ENCODE measurements at regions not wholly inside any gene's neighbourhood (a gene's known extent, or its start where the extent isn't known, plus 50 kb on each side); places are given as distances from the start of the nearest gene placed in this dataset.

- H3K27me3 ChIP-seq = peaks cover 60 to 95% (median 85%) of the 10 kb centered on the region in 11 experiments
- peaks cover 0 to 34% (median 15%) of the 10 kb centered on the region in 11 experiments; a peak in 11 of 22 replicates for H4K20me1 ChIP-seq
- H3K27ac ChIP-seq = no peak overlapping the region
Measured at GRCh38 chr22:48925450-48925849, 902.2 kb downstream of the BRD1 start.

DNA sequence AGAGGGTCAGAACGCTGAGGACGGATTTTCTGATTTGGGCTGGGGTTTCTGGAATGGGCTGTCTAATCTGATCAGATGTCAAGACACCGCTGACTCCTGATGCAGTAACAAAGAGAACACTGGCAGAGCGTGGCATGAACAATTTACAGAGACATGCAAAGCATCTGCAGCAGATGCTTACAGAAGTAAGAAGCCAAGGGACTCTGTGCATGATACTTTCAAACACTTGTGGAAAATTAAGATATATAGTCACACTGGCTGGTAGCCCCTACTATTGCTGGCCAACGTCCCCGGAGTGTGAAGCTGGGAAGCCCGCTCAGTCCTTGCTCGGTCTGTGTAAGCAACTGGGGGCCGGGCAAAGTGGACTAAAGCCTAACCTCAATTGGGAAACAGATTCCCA, 903.7 kb downstream of the BRD1 start:
- Histone ChIP-seq H3K9ac (no peak overlapping the region), H3K9me3 (replicated peaks in 1 of 11) (peaks cover 0 to 11% (median 0%) of the 10 kb centered on the region in 11 experiments; a peak in 7 of 22 replicates), H3K27me3 (peaks cover 69 to 95% (median 85%) of the 10 kb centered on the region in 11 experiments), H3K36me3 (no peaks in the 10 kb centered on the region), H4K20me1 (peaks cover 0 to 43% (median 10%) of the 10 kb centered on the region in 11 experiments; a peak in 12 of 22 replicates), H3K4me1 (peaks cover 0 to 4% (median 0%) of the 10 kb centered on the region in 10 experiments; a peak in 1 of 20 replicates), H3K4me3 (no peak overlapping the region), H3K27ac (no peak overlapping the region), H3K4me2 (no peak overlapping the region)
- TF ChIP-seq Cebpa-rat (IDR thresholded peaks at IDR 0.05) = no peak

More at GRCh38 chr22:48925450-48925849, 902.2 kb downstream of the BRD1 start:
- Histone ChIP-seq H3K4me2 (no peak overlapping the region), H3K4me3 (no peak overlapping the region), H3K9me3 (replicated peaks in 1 of 11) (peaks cover 0 to 11% (median 0%) of the 10 kb centered on the region in 11 experiments; a peak in 7 of 22 replicates), H3K4me1 (peaks cover 0 to 4% (median 0%) of the 10 kb centered on the region in 10 experiments; a peak in 1 of 20 replicates), H3K36me3 (no peaks in the 10 kb centered on the region), H3K9ac (no peak overlapping the region)
- TF ChIP-seq Cebpa-rat (IDR thresholded peaks at IDR 0.05) = no peak

GRCh38 chr22:48923165-48923865, 904.4 kb downstream of the BRD1 start:
- Histone ChIP-seq H3K4me1 (peaks cover 0 to 4% (median 0%) of the 10 kb centered on the region in 10 experiments; a peak in 1 of 20 replicates), H4K20me1 (peaks cover 0 to 43% (median 10%) of the 10 kb centered on the region in 11 experiments; a peak in 12 of 22 replicates), H3K9ac (no peak overlapping the region), H3K9me3 (replicated peaks in 1 of 11) (peaks cover 0 to 15% (median 0%) of the 10 kb centered on the region in 11 experiments; a peak in 7 of 22 replicates), H3K4me3 (no peak overlapping the region), H3K27ac (no peak overlapping the region), H3K4me2 (no peak overlapping the region), H3K27me3 (peaks cover 76 to 95% (median 87%) of the 10 kb centered on the region in 11 experiments), H3K36me3 (no peaks in the 10 kb centered on the region)
- no peak for TF ChIP-seq Cebpa-rat (IDR thresholded peaks at IDR 0.05)

GRCh38 chr22:48921411-48921903, 906.2 kb downstream of the BRD1 start:
- H3K9me3 ChIP-seq (replicated peaks in 1 of 11) = peaks cover 9 to 34% (median 15%) of the 10 kb centered on the region in 11 experiments
- H3K27ac ChIP-seq = no peak overlapping the region
- peaks cover 86 to 96% (median 89%) of the 10 kb centered on the region in 11 experiments for H3K27me3 ChIP-seq
- H3K4me1 ChIP-seq = peaks cover 0 to 4% (median 0%) of the 10 kb centered on the region in 10 experiments; a peak in 1 of 20 replicates
- no peaks in the 10 kb centered on the region for H3K36me3 ChIP-seq
- H4K20me1 ChIP-seq = peaks cover 0 to 43% (median 10%) of the 10 kb centered on the region in 11 experiments; a peak in 12 of 22 replicates
- H3K9ac ChIP-seq = no peak overlapping the region
- no peak for TF ChIP-seq Cebpa-rat (IDR thresholded peaks at IDR 0.05)
- H3K4me2 ChIP-seq = no peak overlapping the region
- H3K4me3 ChIP-seq = no peak overlapping the region

DNA sequence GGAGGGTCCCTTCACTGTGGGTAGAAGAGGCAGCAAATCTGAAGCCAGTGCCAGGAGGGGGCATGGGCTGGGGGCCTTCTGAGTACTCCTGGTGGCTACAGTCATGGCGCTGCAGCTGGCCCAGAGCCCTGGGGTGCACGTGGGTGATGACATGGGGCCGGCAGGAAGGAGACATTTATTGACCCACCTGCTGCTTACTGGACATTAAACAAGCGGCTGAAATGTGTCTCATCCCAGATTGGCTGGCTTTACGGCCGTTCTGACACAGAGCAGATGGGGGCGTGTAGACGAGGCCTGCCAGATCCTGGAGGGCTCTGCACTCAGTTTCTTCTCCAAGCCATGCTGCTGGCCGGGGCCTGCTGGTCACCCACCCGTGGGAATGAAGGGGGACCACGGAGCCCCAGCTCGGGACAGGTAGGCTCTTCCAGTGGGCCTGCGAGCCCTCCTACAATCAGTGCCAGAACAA, 906.9 kb downstream of the BRD1 start:
- H3K4me3 ChIP-seq = no peak overlapping the region
- H3K9me3 ChIP-seq (replicated peaks in 1 of 11) = peaks cover 16 to 40% (median 22%) of the 10 kb centered on the region in 11 experiments
- peaks cover 0 to 4% (median 0%) of the 10 kb centered on the region in 10 experiments; a peak in 1 of 20 replicates for H3K4me1 ChIP-seq
- no peaks in the 10 kb centered on the region for H3K36me3 ChIP-seq
- TF ChIP-seq Cebpa-rat (IDR thresholded peaks at IDR 0.05) = no peak
- no peak overlapping the region for H3K27ac ChIP-seq
- no peak overlapping the region for H3K9ac ChIP-seq
- peaks cover 0 to 43% (median 10%) of the 10 kb centered on the region in 11 experiments; a peak in 12 of 22 replicates for H4K20me1 ChIP-seq
- peaks cover 92 to 97% (median 95%) of the 10 kb centered on the region in 11 experiments for H3K27me3 ChIP-seq
- no peak overlapping the region for H3K4me2 ChIP-seq

- Histone ChIP-seq H3K9me3 (replicated peaks in 1 of 11) (peaks cover 17 to 48% (median 28%) of the 10 kb centered on the region in 11 experiments), H3K9ac (no peak overlapping the region), H3K27ac (no peak overlapping the region), H3K36me3 (no peaks in the 10 kb centered on the region), H4K20me1 (peaks cover 0 to 43% (median 10%) of the 10 kb centered on the region in 11 experiments; a peak in 12 of 22 replicates), H3K27me3 (peaks cover 95 to 98% (median 97%) of the 10 kb centered on the region in 11 experiments), H3K4me3 (no peak overlapping the region), H3K4me1 (peaks cover 0 to 4% (median 0%) of the 10 kb centered on the region in 10 experiments; a peak in 1 of 20 replicates), H3K4me2 (no peak overlapping the region)
- no peak for TF ChIP-seq Cebpa-rat (IDR thresholded peaks at IDR 0.05)
Measured at GRCh38 chr22:48919851-48920589, 907.7 kb downstream of the BRD1 start.

DNA sequence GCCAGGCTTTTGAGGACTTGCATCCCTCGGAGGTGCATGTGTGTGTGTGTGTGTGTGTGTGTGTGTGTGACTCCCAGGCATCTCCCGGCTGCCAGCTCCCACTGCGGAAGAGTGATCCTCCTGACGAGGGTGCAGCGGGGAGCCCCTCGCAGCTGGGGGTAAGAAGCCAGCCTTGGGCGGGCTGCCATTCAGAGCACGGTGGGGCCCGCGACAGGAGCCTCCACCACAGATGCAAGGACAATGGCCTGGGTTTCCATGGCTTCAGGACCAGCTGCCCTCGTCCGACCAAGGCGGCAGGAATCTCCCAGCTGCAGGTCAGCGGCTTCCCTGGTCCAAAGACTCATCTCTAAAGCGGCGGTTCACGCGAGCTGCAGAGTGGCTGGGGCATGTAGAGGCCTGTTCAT, 908.5 kb downstream of the BRD1 start:
- no peak overlapping the region for H3K4me3 ChIP-seq
- peaks cover 99 to 100% (median 100%) of the 10 kb centered on the region in 11 experiments for H3K27me3 ChIP-seq

DNA sequence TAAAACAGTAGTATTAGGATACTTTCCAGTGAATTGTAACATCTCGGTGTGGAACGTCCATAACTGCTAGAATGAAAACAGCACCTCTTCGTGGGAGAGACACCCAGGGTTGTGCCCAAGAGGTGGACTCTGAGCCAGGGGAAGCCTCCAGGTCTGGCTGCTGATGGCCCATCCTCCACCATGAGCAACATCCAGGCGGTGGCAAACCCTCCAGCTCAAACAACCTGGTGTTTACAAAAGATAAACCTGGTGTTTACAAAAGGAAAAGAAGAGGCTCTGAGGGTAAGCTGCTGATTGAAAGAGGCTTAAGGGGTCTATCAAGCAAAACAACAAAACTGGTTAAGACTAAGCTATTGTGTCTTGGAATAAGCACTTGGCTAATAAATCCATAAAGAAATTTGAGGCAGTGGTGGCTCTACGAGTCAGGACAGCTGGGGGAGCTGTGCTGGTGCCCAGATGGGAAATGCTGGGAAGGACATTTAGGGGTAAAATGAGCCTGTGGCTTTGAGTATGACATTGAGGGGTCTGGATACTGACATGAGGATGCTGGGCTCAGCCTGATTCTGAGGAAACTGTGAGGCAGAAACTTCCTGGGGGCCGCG, 909.0 kb downstream of the BRD1 start:
- Histone ChIP-seq H3K27ac (no peak overlapping the region), H3K4me1 (peaks cover 0 to 4% (median 0%) of the 10 kb centered on the region in 10 experiments; a peak in 1 of 20 replicates), H3K4me3 (no peak overlapping the region), H3K9me3 (replicated peaks in 1 of 11) (peaks cover 17 to 51% (median 28%) of the 10 kb centered on the region in 11 experiments), H3K4me2 (no peak overlapping the region), H4K20me1 (peaks cover 0 to 39% (median 10%) of the 10 kb centered on the region in 11 experiments; a peak in 12 of 22 replicates), H3K27me3 (peaks cover 98 to 100% (median 100%) of the 10 kb centered on the region in 11 experiments), H3K36me3 (no peaks in the 10 kb centered on the region), H3K9ac (no peak overlapping the region)
- TF ChIP-seq Cebpa-rat (IDR thresholded peaks at IDR 0.05) = no peak

More for the DNA sequence above, 908.5 kb downstream of the BRD1 start:
- no peak overlapping the region for H3K27ac ChIP-seq
- TF ChIP-seq Cebpa-rat (IDR thresholded peaks at IDR 0.05) = no peak
- peaks cover 0 to 39% (median 10%) of the 10 kb centered on the region in 11 experiments; a peak in 12 of 22 replicates for H4K20me1 ChIP-seq
- H3K9ac ChIP-seq = no peak overlapping the region
- H3K4me2 ChIP-seq = no peak overlapping the region
- peaks cover 0 to 4% (median 0%) of the 10 kb centered on the region in 10 experiments; a peak in 1 of 20 replicates for H3K4me1 ChIP-seq
- H3K36me3 ChIP-seq = no peaks in the 10 kb centered on the region
- H3K9me3 ChIP-seq (replicated peaks in 1 of 11) = peaks cover 17 to 51% (median 28%) of the 10 kb centered on the region in 11 experiments
